Breast epithelium (tissue), 3 donors: ENCODE measurements at regions not wholly inside any gene's neighbourhood (a gene's known extent, or its start where the extent isn't known, plus 50 kb on each side); places are given as distances from the start of the nearest gene placed in this dataset.

Source experiments
- POLR2A ChIP-seq: fragments of 450-650 bp; IDR thresholded peaks from one replicate; pipeline ENCODE4 v1.6.1; 2016; ENCODE audit warnings: antibody characterized with exemption, mild to moderate bottlenecking, moderate library complexity
- POLR2AphosphoS5 ChIP-seq, 3 donors: sonication (generic); formaldehyde crosslinking; IDR thresholded peaks; one replicate each; pipeline ENCODE4 v1.6.1; 2017; ENCODE audit warnings: antibody characterized with exemption in 3 of 3
- TF ChIP-seq, protein P1 (sequence below), 3 donors: fragments of 450-650 bp; IDR thresholded peaks; one replicate each; pipeline ENCODE4 v1.5.1; 2016 to 2017; ENCODE audit warnings: antibody characterized with exemption in 3 of 3, mild to moderate bottlenecking in 3 of 3, moderate library complexity in 3 of 3

DNA sequence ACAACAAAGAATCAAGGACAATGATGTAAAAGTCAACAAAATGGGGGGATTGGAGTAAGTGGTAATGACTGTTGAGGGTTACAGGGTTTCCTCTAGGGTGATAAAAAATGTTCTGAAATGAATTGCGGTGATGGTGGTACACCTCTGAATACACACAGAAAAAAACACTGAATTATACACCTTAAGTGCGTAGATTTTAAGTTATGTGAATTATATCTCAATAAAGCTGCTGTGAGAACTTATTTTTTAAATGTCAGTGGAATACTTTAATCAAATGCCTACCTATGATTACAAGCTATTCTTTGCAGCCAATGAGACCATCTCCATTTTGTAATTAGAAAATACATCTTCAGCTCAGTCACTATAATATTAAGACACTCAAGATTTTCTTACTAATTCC, 53.5 kb downstream of the ZNF608 start:
- TF ChIP-seq POLR2AphosphoS5 (IDR thresholded peaks at IDR 0.05) (no peak), POLR2A (no peak)
- TF ChIP-seq, protein P1, sequence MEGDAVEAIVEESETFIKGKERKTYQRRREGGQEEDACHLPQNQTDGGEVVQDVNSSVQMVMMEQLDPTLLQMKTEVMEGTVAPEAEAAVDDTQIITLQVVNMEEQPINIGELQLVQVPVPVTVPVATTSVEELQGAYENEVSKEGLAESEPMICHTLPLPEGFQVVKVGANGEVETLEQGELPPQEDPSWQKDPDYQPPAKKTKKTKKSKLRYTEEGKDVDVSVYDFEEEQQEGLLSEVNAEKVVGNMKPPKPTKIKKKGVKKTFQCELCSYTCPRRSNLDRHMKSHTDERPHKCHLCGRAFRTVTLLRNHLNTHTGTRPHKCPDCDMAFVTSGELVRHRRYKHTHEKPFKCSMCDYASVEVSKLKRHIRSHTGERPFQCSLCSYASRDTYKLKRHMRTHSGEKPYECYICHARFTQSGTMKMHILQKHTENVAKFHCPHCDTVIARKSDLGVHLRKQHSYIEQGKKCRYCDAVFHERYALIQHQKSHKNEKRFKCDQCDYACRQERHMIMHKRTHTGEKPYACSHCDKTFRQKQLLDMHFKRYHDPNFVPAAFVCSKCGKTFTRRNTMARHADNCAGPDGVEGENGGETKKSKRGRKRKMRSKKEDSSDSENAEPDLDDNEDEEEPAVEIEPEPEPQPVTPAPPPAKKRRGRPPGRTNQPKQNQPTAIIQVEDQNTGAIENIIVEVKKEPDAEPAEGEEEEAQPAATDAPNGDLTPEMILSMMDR (IDR thresholded peaks at IDR 0.05): no peak
